ENCODE measurements at regions not wholly inside any gene's neighbourhood (a gene's known extent, or its start where the extent isn't known, plus 50 kb on each side); places are given as distances from the start of the nearest gene placed in this dataset.
"Not testable (repeated sequence)": the region's sequence is repeated elsewhere in the genome, so short reads cannot be mapped to it uniquely, and the experiment has no call there.

- DNase-seq (ENCODE audit: low read depth, low spot score), result no peak
Measured at GRCh38 chr12:58310809-58311622, 369.6 kb downstream of the ATP23 start.

GRCh38 chr12:58313091-58313855 lies 371.9 kb downstream of the ATP23 start:
- DNase-seq (ENCODE audit: low read depth, low spot score), result no peak

GRCh38 chr12:58314610-58315009 lies 373.2 kb downstream of the ATP23 start:
- no peak for DNase-seq (ENCODE audit: low read depth, low spot score)

GRCh38 chr12:58316926-58317325 lies 375.6 kb downstream of the ATP23 start:
- DNase-seq (ENCODE audit: low read depth, low spot score), result no peak

GRCh38 chr12:58321414-58321813 lies 380.0 kb downstream of the ATP23 start:
- DNase-seq (ENCODE audit: low read depth, low spot score), result no peak

- DNase-seq (ENCODE audit: low read depth, low spot score), result no peak
Measured at GRCh38 chr12:58323676-58324075, 382.3 kb downstream of the ATP23 start.

GRCh38 chr12:58325561-58325960 lies 384.2 kb downstream of the ATP23 start:
- no peak for DNase-seq (ENCODE audit: low read depth, low spot score)

GRCh38 chr12:58326534-58326933 lies 385.2 kb downstream of the ATP23 start:
- no peak for DNase-seq (ENCODE audit: low read depth, low spot score)

GRCh38 chr12:58336581-58337242 lies 395.3 kb downstream of the ATP23 start:
- not testable (repeated sequence) for DNase-seq (ENCODE audit: low read depth, low spot score)

- DNase-seq (ENCODE audit: low read depth, low spot score), result not testable (repeated sequence)
Measured at GRCh38 chr12:58337539-58337938, 396.2 kb downstream of the ATP23 start.

GRCh38 chr12:58341791-58342190 lies 400.4 kb downstream of the ATP23 start:
- no peak for DNase-seq (ENCODE audit: low read depth, low spot score)

- DNase-seq (ENCODE audit: low read depth, low spot score), result no peak
Measured at GRCh38 chr12:58342736-58343135, 401.4 kb downstream of the ATP23 start.

- DNase-seq (ENCODE audit: low read depth, low spot score), result no peak
Measured at GRCh38 chr12:58346032-58346632, 404.8 kb downstream of the ATP23 start.

- DNase-seq (ENCODE audit: low read depth, low spot score), result no peak
Measured at GRCh38 chr12:58347188-58347587, 405.8 kb downstream of the ATP23 start.

- DNase-seq (ENCODE audit: low read depth, low spot score), result no peak
Measured at GRCh38 chr12:58347691-58348090, 406.3 kb downstream of the ATP23 start.

GRCh38 chr12:58349161-58349560 lies 407.8 kb downstream of the ATP23 start:
- no peak for DNase-seq (ENCODE audit: low read depth, low spot score)

- no peak for DNase-seq (ENCODE audit: low read depth, low spot score)
Measured at GRCh38 chr12:58356794-58357193, 415.4 kb downstream of the ATP23 start.

- DNase-seq (ENCODE audit: low read depth, low spot score), result no peak
Measured at GRCh38 chr12:58357511-58357910, 416.1 kb downstream of the ATP23 start.

- DNase-seq (ENCODE audit: low read depth, low spot score), result no peak
Measured at GRCh38 chr12:58358369-58358768, 417.0 kb downstream of the ATP23 start.

- DNase-seq (ENCODE audit: low read depth, low spot score), result no peak
Measured at GRCh38 chr12:58359084-58359483, 417.7 kb downstream of the ATP23 start.

- no peak for DNase-seq (ENCODE audit: low read depth, low spot score)
Measured at GRCh38 chr12:58361056-58361455, 419.7 kb downstream of the ATP23 start.

GRCh38 chr12:58363971-58364370 lies 422.6 kb downstream of the ATP23 start:
- DNase-seq (ENCODE audit: low read depth, low spot score), result no peak
